ENCODE measurements at regions not wholly inside any gene's neighbourhood (a gene's known extent, or its start where the extent isn't known, plus 50 kb on each side); places are given as distances from the start of the nearest gene placed in this dataset.

DNA sequence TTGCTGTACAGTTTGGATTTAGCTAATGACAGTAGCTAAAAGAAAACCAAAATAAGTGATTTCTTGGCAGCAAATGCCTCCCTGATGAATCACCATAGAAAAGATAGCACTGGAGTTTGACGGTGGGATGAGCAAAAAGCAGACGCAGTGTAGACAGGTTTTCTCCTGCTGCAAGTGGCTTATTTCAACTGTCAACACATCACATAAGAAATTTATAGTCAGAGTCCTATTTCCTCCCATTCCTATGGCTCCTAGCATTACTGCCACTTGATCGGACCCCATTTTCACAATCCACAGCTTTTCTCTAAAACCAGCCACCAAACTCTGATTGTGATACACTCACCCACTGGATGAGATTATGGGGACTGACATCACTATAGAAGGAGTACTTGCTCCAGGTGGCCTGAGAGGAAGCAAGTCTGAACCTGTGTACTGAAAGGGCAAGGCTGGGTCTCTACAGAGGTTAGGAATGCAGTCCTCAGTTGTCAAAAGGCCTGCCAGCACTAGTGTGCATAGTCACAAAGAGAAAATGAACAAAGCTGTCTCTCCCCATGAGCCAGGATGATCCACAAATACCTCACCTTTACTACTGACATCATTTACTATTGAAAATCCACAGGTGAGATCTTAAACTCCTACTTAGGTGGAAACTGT, 359.8 kb downstream of the LTN1 start:
- no peak overlapping the region for H3K4me2 ChIP-seq (replicated peaks; ENCODE audit: extremely low read depth, low read length, poor library complexity, severe bottlenecking)
- H2AFZ ChIP-seq (ENCODE audit: insufficient read depth, low read depth, low read length, poor library complexity, severe bottlenecking), result no peak overlapping the region

DNA sequence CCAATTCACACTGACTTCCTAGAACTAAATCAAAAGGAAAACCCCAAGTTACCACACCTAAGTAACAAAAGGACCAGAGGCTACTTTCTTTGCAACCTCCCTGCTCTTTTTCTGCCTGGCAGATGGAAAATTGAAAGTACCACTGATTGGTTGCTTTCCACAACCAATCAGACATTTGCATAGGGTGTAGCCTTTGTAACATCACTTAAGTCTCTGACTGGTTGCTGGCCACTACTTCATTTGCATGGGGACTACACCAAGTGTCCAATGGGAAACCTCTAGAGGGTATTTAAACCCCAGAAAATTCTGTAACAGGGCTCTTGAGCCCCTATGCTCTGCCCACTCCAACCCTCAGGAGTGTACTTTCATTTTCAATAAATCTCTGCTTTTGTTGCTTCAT, 365.0 kb downstream of the LTN1 start:
- no peak for TF ChIP-seq CTCF (IDR thresholded peaks at IDR 0.05)
- H3K27ac Mint-ChIP-seq, result no peak overlapping the region
- H3K4me2 ChIP-seq (replicated peaks; ENCODE audit: extremely low read depth, low read length, poor library complexity, severe bottlenecking), result no peak overlapping the region

More for the DNA sequence above, 359.8 kb downstream of the LTN1 start:
- H3K9me3 Mint-ChIP-seq, result no peaks in the 10 kb centered on the region
- Histone ChIP-seq H3K4me3 (replicated peaks in 1 of 3; ENCODE audit: low read depth in 2 of 3, low read length in 3 of 3) (no peak overlapping the region), H3K36me3 (replicated peaks in 1 of 2; ENCODE audit: control insufficient read depth in 1 of 2, insufficient read depth in 2 of 2, low read length in 2 of 2) (no peaks in the 10 kb centered on the region), H3K9me3 (replicated peaks in 1 of 2; ENCODE audit: control insufficient read depth in 1 of 2, insufficient read depth in 1 of 2, low read length in 2 of 2) (no peaks in the 10 kb centered on the region), H3K27me3 (ENCODE audit: control insufficient read depth in 2 of 2, insufficient read depth in 2 of 2, low read length in 2 of 2) (no peaks in the 10 kb centered on the region), H3K27ac (ENCODE audit: low read depth in 1 of 2, low read length in 2 of 2) (no peak overlapping the region), H4K20me1 (ENCODE audit: insufficient read depth, low read length) (no peaks in the 10 kb centered on the region), H3K4me1 (ENCODE audit: control insufficient read depth in 1 of 2, insufficient read depth in 2 of 2, low read length in 2 of 2) (no peaks in the 10 kb centered on the region), H3K79me2 (ENCODE audit: insufficient read depth, low read length) (no peaks in the 10 kb centered on the region), H3K9ac (ENCODE audit: insufficient read depth, low read length, poor library complexity, severe bottlenecking) (no peak overlapping the region)
- no peak for TF ChIP-seq CTCF (IDR thresholded peaks at IDR 0.05)
- WGBS (ENCODE audit: insufficient coverage), result 51% methylated on average over 2 of the region's 3 CpGs
- no peaks in the 10 kb centered on the region for H3K36me3 Mint-ChIP-seq
- no peak overlapping the region for H3K4me3 Mint-ChIP-seq
- intact Hi-C loops (cut with micrococcal nuclease), result no loop called here
- no peak overlapping the region for H3K27ac Mint-ChIP-seq
- DNase-seq, result no peak
- peaks cover 5% of the 10 kb centered on the region for H3K4me1 Mint-ChIP-seq
- H3K27me3 Mint-ChIP-seq (ENCODE audit: low read depth in 3 of 3), result peaks cover 0 to 2% (median 0%) of the 10 kb centered on the region in 3 donors

More for the DNA sequence above, 365.0 kb downstream of the LTN1 start:
- H3K36me3 ChIP-seq (replicated peaks in 1 of 2; ENCODE audit: control insufficient read depth in 1 of 2, insufficient read depth in 2 of 2, low read length in 2 of 2), result no peaks in the 10 kb centered on the region
- H3K9me3 Mint-ChIP-seq, result peaks cover 0 to 8% (median 2%) of the 10 kb centered on the region in 7 donors
- H3K27ac ChIP-seq (ENCODE audit: low read depth in 1 of 2, low read length in 2 of 2), result no peak overlapping the region
- H3K4me3 ChIP-seq (replicated peaks in 1 of 3; ENCODE audit: low read depth in 2 of 3, low read length in 3 of 3), result no peak overlapping the region
- H3K36me3 Mint-ChIP-seq, result no peaks in the 10 kb centered on the region
- no peaks in the 10 kb centered on the region for H3K79me2 ChIP-seq (ENCODE audit: insufficient read depth, low read length)
- intact Hi-C loops (cut with micrococcal nuclease), result no loop called here
- H3K9me3 ChIP-seq (replicated peaks in 1 of 2; ENCODE audit: control insufficient read depth in 1 of 2, insufficient read depth in 1 of 2, low read length in 2 of 2), result no peaks in the 10 kb centered on the region
- H4K20me1 ChIP-seq (ENCODE audit: insufficient read depth, low read length), result no peaks in the 10 kb centered on the region
- H3K4me3 Mint-ChIP-seq, result no peak overlapping the region
- H3K4me1 ChIP-seq (ENCODE audit: control insufficient read depth in 1 of 2, insufficient read depth in 2 of 2, low read length in 2 of 2), result no peaks in the 10 kb centered on the region
- H2AFZ ChIP-seq (ENCODE audit: insufficient read depth, low read depth, low read length, poor library complexity, severe bottlenecking), result no peak overlapping the region
- H3K9ac ChIP-seq (ENCODE audit: insufficient read depth, low read length, poor library complexity, severe bottlenecking), result no peak overlapping the region
- no peaks in the 10 kb centered on the region for H3K4me1 Mint-ChIP-seq
- H3K27me3 Mint-ChIP-seq (ENCODE audit: low read depth in 3 of 3), result no peaks in the 10 kb centered on the region
- DNase-seq, result no peak
- no peaks in the 10 kb centered on the region for H3K27me3 ChIP-seq (ENCODE audit: control insufficient read depth in 2 of 2, insufficient read depth in 2 of 2, low read length in 2 of 2)
